Karpas-422 (cell line): ENCODE measurements at regions not wholly inside any gene's neighbourhood (a gene's known extent, or its start where the extent isn't known, plus 50 kb on each side); places are given as distances from the start of the nearest gene placed in this dataset.

Source experiments
- DNase-seq: peaks from one replicate; pipeline ENCODE4 v3.0.0-alpha.2; 2015
- H2AFZ ChIP-seq: fragments of 200-600 bp; sonication (generic); 2 replicates; pipeline ENCODE4 v1.6.1; 2014; ENCODE audit warnings: antibody characterized with exemption, low read length, mixed read lengths
- H3K27ac ChIP-seq: fragments of 200-600 bp; sonication (generic); 2 replicates; pipeline ENCODE4 v1.5.1; 2014; ENCODE audit warnings: mild to moderate bottlenecking, low read length, moderate library complexity
- H3K27me3 ChIP-seq: fragments of 200-600 bp; sonication (generic); 2 replicates; pipeline ENCODE4 v1.6.1; 2014; ENCODE audit warnings: low read length, mixed read lengths
- H3K36me3 ChIP-seq: fragments of 200-600 bp; sonication (generic); 2 replicates; pipeline ENCODE4 v1.6.1; 2014; ENCODE audit warnings: low read length, mixed read lengths; ENCODE audit not compliant: insufficient read depth
- H3K4me1 ChIP-seq: fragments of 200-600 bp; sonication (generic); 2 replicates; pipeline ENCODE4 v1.6.1; 2014; ENCODE audit warnings: mild to moderate bottlenecking, low read length, mixed read lengths
- H3K4me2 ChIP-seq: fragments of 200-600 bp; sonication (generic); 2 replicates; pipeline ENCODE4 v1.6.1; 2014; ENCODE audit warnings: low read length, low read depth, mild to moderate bottlenecking; ENCODE audit not compliant: poor library complexity, severe bottlenecking
- H3K4me3 ChIP-seq: fragments of 200-600 bp; sonication (generic); 2 replicates; pipeline ENCODE4 v1.5.1; 2014; ENCODE audit warnings: mild to moderate bottlenecking, antibody characterized with exemption, low read length, mixed read lengths
- H3K79me2 ChIP-seq: fragments of 200-600 bp; sonication (generic); 2 replicates; pipeline ENCODE4 v1.6.1; 2014; ENCODE audit warnings: mild to moderate bottlenecking, low read length, mixed read lengths
- H3K9ac ChIP-seq: fragments of 200-600 bp; sonication (generic); 2 replicates; pipeline ENCODE4 v1.6.0; 2014; ENCODE audit warnings: low read length
- H3K9me2 ChIP-seq: fragments of 200-600 bp; sonication (generic), shearing (Covaris generic); replicated peaks from 2 replicates; pipeline ENCODE4 v1.6.0; 2014; ENCODE audit warnings: mild to moderate bottlenecking, low read length, moderate library complexity; ENCODE audit not compliant: insufficient read depth
- H3K9me3 ChIP-seq: fragments of 300-700, 200-600 bp; sonication (generic); 2 replicates; pipeline ENCODE4 v1.6.1; 2014; ENCODE audit warnings: low read length, mixed read lengths
- H4K20me1 ChIP-seq: fragments of 200-600 bp; sonication (generic); 2 replicates; pipeline ENCODE4 v1.6.1; 2014; ENCODE audit warnings: mild to moderate bottlenecking, antibody characterized with exemption, low read length, low read depth; ENCODE audit not compliant: insufficient read depth

DNA sequence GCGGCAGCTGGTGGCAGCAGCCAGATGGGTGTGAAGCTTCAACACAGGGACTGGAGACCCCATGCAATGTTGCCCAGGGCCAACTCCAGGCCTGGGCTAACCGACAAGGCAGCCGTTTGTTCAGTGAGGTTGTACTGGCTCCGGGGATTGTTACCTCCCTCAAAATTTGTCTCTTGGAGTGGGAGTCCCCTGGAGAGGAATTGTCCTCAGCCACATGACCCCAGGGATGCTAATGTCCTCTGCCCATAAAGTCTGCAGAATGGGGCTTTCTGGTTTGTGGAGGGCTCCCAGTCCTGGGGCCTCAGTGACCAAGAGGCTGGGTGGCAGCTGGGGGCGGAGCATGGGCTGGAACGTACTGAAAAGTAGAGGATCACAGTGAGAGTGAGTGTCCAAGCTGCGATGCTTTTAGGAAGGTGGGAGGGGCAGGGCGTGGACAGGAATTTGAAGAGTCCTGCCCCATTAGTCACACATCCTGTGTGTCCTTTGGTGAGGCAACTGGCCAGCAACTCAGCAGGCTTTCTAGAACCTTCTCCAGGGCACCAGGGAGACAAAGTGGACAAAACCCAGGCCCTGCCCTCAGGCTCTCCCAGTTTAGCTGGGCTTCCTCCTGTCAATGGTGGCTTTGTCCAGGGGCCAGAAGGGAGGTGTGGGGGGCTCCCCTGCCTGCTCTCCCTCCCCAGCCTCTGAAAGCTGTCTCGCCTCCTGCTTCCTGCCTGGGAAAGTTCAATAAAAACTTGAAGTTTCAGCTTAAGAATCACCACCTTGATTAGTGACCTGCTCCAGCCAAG lies 114.0 kb downstream of the NSG2 start:
- Histone ChIP-seq H3K9ac (no peak overlapping the region), H3K4me2 (no peak overlapping the region)

DNA sequence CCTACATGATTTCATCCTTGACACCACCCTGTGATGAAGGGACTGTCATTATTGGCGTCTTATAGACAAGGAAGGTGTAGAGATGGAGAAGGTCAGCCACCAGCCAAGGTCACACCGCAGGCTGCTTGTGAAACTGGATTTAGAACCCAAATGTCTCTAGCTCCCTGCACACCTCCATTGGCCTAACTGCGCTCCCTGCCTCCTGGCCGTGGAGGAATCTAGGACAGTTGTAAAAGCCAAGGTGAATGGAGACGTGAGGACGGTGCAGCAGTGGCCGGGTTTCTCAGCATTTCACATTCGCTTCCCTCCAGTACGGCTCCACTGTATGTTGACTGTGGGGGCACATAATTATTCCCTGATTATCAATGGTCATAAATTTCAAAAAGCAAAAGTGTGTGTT lies 119.9 kb downstream of the NSG2 start:
- Histone ChIP-seq H3K9me3 (no peaks in the 10 kb centered on the region), H3K27me3 (no peaks in the 10 kb centered on the region), H3K4me2 (no peak overlapping the region), H3K4me1 (no peaks in the 10 kb centered on the region), H3K79me2 (no peaks in the 10 kb centered on the region), H4K20me1 (no peaks in the 10 kb centered on the region), H2AFZ (no peak overlapping the region), H3K4me3 (no peak overlapping the region), H3K27ac (no peak overlapping the region), H3K36me3 (no peaks in the 10 kb centered on the region), H3K9ac (no peak overlapping the region), H3K9me2 (no peaks in the 10 kb centered on the region)
- DNase-seq, result no peak

More for the DNA sequence above, 114.0 kb downstream of the NSG2 start:
- no peak overlapping the region for H3K27ac ChIP-seq
- H3K27me3 ChIP-seq, result no peaks in the 10 kb centered on the region
- no peaks in the 10 kb centered on the region for H3K9me2 ChIP-seq
- no peak overlapping the region for H3K4me3 ChIP-seq
- H3K36me3 ChIP-seq, result no peaks in the 10 kb centered on the region
- H3K9me3 ChIP-seq, result no peaks in the 10 kb centered on the region
- H4K20me1 ChIP-seq, result no peaks in the 10 kb centered on the region
- no peaks in the 10 kb centered on the region for H3K4me1 ChIP-seq
- no peaks in the 10 kb centered on the region for H3K79me2 ChIP-seq
- DNase-seq, result no peak
- H2AFZ ChIP-seq, result no peak overlapping the region

DNA sequence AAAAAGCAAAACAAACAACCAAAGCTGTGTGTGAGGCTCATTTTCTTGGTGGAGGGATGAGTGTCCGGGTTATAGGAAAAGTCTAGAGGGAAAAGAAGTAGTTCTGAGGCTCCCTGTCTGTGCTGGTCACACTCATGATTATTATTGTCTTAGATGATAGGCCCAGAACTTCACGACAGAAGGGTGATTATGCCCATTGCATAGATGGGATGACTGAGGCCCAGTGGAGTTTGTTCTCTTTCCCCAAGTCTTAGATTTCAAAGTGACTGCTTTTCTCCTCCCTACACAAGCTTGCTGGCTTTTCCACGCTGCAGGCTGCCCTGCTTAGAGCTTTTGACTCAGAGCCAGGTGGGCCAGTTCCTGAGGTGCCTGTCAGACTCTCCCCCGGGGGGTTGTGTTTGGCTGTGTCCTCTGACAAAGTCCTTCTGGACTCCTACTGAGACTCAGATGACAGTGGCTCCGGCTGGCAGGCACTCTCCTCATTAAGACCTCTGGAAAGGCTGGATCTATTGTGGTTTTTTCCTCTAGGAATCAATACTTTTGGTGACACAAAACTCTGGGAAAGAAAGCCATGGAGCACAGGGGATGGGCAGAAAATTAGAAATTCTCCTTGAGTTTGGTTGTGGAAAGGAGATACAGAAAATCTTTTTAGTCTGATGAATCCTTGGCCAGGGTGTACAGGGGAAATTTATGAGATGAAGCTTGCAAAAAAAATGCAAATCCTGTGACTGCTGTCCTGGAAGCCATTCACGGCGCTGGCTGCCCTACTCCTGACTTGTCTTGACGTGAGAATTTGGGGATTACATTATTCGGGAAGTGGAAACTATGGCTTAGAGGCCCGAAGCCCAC lies 120.9 kb downstream of the NSG2 start:
- no peaks in the 10 kb centered on the region for H3K9me3 ChIP-seq
- H3K9me2 ChIP-seq, result no peaks in the 10 kb centered on the region
- no peak overlapping the region for H3K27ac ChIP-seq
- H3K4me2 ChIP-seq, result no peak overlapping the region
- H3K4me1 ChIP-seq, result no peaks in the 10 kb centered on the region
- no peaks in the 10 kb centered on the region for H3K27me3 ChIP-seq
- H3K4me3 ChIP-seq, result no peak overlapping the region
- no peaks in the 10 kb centered on the region for H3K79me2 ChIP-seq
- DNase-seq, result no peak
- H3K9ac ChIP-seq, result no peak overlapping the region
- no peaks in the 10 kb centered on the region for H3K36me3 ChIP-seq
- H4K20me1 ChIP-seq, result no peaks in the 10 kb centered on the region
- H2AFZ ChIP-seq, result no peak overlapping the region

DNA sequence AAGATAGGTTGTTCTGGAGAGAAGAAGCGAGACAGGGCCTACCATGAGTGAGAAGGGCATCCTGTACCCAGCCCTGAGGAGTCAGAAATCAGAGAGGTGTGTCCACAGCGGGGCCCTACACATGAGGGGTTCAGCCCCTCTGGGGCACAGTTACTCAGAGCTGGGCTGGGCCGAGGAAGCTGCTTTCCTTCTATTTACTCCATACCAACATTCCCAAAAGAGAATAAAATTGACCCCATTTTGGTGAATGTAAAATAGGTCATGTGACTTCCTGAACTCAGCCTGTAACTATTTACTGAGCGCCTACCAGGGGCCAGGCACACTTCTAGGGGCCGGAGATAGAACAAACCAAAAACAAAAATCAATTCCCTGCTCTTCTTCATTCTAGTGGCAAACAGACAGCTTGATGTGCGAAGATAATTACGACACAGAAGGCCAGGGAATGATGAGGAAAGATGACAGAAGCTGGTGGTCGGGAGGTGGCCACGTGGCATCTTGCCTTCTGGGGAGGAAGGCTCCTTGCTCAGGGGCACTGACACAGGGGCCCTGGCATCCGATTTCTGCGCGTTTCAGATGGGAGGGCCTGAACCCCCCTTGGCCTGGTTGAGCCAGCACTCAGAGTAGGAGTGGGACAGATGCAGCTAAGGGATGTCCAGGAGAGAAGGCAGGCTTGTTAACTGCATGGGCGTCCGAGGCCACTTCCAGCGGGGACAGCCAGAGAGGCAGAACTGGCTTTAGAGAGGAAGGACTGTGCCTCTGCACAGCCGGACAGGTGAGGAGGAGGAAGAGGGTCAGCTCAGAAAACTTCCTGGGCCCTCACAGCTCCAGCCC lies 121.8 kb downstream of the NSG2 start:
- no peak for DNase-seq
- Histone ChIP-seq H3K4me3 (no peak overlapping the region), H3K9me3 (no peaks in the 10 kb centered on the region), H3K27ac (no peak overlapping the region), H2AFZ (no peak overlapping the region), H3K36me3 (no peaks in the 10 kb centered on the region), H3K9me2 (no peaks in the 10 kb centered on the region), H3K9ac (no peak overlapping the region), H3K27me3 (no peaks in the 10 kb centered on the region), H3K79me2 (no peaks in the 10 kb centered on the region), H4K20me1 (no peaks in the 10 kb centered on the region), H3K4me2 (no peak overlapping the region), H3K4me1 (no peaks in the 10 kb centered on the region)

DNA sequence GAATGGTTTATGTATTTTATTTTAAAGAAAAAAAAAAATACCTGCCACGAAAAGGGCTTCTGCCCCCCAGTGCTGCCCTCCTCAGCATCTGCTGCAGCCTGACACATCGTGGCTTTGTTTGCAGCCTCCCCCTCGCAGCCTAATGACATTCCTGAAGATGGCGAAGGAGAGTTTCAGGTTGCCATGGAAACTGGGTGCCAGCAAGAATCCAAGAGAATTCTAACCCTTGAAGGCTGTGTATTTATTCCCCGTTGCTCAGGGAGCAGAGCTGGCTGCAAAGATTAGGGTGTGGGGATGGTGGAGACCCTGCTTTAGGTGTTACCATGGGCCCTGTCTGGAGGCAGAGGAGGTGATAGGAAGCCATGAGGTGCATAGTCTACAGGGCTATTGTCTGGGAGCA lies 126.6 kb downstream of the NSG2 start:
- Histone ChIP-seq H3K79me2 (no peaks in the 10 kb centered on the region), H3K9me3 (no peaks in the 10 kb centered on the region), H2AFZ (no peak overlapping the region), H3K4me3 (no peak overlapping the region), H3K9ac (no peak overlapping the region), H3K9me2 (no peaks in the 10 kb centered on the region), H3K4me2 (no peak overlapping the region), H3K27ac (no peak overlapping the region), H3K27me3 (no peaks in the 10 kb centered on the region), H4K20me1 (no peaks in the 10 kb centered on the region), H3K4me1 (no peaks in the 10 kb centered on the region), H3K36me3 (no peaks in the 10 kb centered on the region)
- DNase-seq, result no peak

DNA sequence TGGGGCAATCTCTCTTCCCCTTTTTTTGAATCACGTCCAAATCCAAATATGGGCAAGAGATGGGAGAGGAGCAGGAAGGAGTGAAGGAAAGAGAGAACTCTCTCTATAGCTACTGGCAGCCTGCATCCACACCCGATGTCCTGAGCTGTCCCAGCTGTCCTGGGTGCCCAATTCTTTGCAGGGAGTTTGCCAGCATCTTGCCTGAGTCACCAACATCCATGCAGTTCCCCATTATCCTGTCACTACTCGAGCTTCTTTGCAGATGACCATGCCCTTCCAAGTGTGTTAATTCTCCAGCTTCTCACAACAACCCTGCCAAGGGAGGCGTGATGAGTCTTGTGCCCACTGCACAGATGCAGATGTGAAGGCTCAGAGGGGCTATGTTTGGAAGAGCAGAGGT lies 127.1 kb downstream of the NSG2 start:
- DNase-seq, result no peak
- H3K36me3 ChIP-seq, result no peaks in the 10 kb centered on the region
- H3K27ac ChIP-seq, result no peak overlapping the region
- no peak overlapping the region for H3K4me2 ChIP-seq
- H3K9me3 ChIP-seq, result no peaks in the 10 kb centered on the region
- no peak overlapping the region for H3K9ac ChIP-seq
- no peak overlapping the region for H2AFZ ChIP-seq
- H4K20me1 ChIP-seq, result no peaks in the 10 kb centered on the region
- no peaks in the 10 kb centered on the region for H3K79me2 ChIP-seq
- no peaks in the 10 kb centered on the region for H3K9me2 ChIP-seq
- no peaks in the 10 kb centered on the region for H3K27me3 ChIP-seq
- no peaks in the 10 kb centered on the region for H3K4me1 ChIP-seq
- H3K4me3 ChIP-seq, result no peak overlapping the region

DNA sequence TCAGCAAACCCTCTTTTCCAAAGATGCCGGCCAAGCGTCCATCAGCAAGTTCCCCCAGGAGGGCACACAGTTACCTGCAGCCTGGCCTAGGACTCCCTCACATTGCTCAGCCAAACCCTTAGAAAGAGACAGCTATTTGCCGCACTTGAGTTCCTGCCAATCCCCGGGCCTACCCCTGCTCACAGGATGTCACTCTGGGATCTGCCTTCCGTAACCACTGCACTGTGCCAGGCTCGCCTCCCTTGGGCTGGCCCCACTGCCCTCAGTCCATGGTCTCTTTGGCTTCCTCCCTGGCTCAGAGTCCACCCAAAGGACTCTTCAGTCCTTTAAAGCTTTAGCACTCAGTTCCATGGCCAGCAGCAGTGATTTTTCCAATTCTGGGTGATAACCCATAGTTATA lies 128.3 kb downstream of the NSG2 start:
- no peak overlapping the region for H3K4me3 ChIP-seq
- no peaks in the 10 kb centered on the region for H4K20me1 ChIP-seq
- H2AFZ ChIP-seq, result no peak overlapping the region
- H3K4me2 ChIP-seq, result no peak overlapping the region
- no peaks in the 10 kb centered on the region for H3K9me2 ChIP-seq
- H3K36me3 ChIP-seq, result no peaks in the 10 kb centered on the region
- H3K9me3 ChIP-seq, result no peaks in the 10 kb centered on the region
- H3K27ac ChIP-seq, result no peak overlapping the region
- no peaks in the 10 kb centered on the region for H3K27me3 ChIP-seq
- no peak for DNase-seq
- H3K79me2 ChIP-seq, result no peaks in the 10 kb centered on the region
- H3K9ac ChIP-seq, result no peak overlapping the region
- H3K4me1 ChIP-seq, result no peaks in the 10 kb centered on the region

DNA sequence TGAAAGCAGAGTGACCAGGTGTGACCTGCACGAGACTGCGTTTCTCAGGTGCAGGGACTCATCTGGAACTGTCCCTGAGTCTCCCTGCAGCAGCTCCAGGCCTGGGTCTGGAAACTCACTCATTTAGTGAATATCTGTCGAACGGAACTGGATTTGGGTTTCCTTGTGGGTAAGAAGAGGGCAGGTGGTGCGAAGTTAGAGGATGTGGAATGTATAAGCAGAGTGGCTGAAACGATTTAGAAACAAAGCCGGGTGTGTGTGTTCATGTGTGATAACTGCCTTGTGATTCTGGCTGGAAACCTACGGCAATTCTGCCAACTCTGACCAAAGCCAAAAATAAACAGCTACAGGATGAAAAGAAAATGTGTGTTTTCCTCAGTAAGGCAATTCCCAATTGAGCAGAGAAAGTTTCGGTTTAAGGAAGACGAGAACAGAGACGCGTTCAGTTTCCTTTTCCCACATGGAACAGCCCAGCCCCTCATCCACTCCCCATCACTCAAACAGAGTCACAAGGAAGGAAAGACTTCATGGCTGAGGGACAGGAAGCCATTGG lies 130.3 kb downstream of the NSG2 start:
- no peaks in the 10 kb centered on the region for H3K79me2 ChIP-seq
- H3K27me3 ChIP-seq, result no peaks in the 10 kb centered on the region
- no peak overlapping the region for H3K9ac ChIP-seq
- no peaks in the 10 kb centered on the region for H3K9me2 ChIP-seq
- H3K27ac ChIP-seq, result no peak overlapping the region
- H2AFZ ChIP-seq, result no peak overlapping the region
- no peaks in the 10 kb centered on the region for H3K36me3 ChIP-seq
- no peaks in the 10 kb centered on the region for H4K20me1 ChIP-seq
- no peak overlapping the region for H3K4me3 ChIP-seq
- H3K4me2 ChIP-seq, result no peak overlapping the region
- H3K4me1 ChIP-seq, result no peaks in the 10 kb centered on the region
- H3K9me3 ChIP-seq, result no peaks in the 10 kb centered on the region
- no peak for DNase-seq
